Effector memory CD8-positive, alpha-beta T cell (primary cell): ENCODE measurements at regions not wholly inside any gene's neighbourhood (a gene's known extent, or its start where the extent isn't known, plus 50 kb on each side); places are given as distances from the start of the nearest gene placed in this dataset.

Source experiments
- ATAC-seq: fragments of 150-1000 bp; cut with Tn5 transposase; replicated peaks from 2 replicates; pipeline ENCODE4 v1.10.0; 2021; ENCODE audit warnings: mild to moderate bottlenecking, moderate library complexity
- DNase-seq, 3 experiments: peaks; one replicate each; pipeline ENCODE4 v3.0.0; 2021
- H3K27ac Mint-ChIP-seq, 2 donors: one replicate each; pipeline ENCODE4 v1.8.0; 2022; ENCODE audit warnings: mild to moderate bottlenecking in 2 of 2, mixed read lengths in 2 of 2, moderate library complexity in 2 of 2
- H3K27me3 Mint-ChIP-seq, 2 donors: one replicate each; pipeline ENCODE4 v1.8.0; 2022; ENCODE audit warnings: mixed read lengths in 2 of 2
- H3K36me3 Mint-ChIP-seq: one replicate; pipeline ENCODE4 v1.8.0; 2022; ENCODE audit warnings: mild to moderate bottlenecking, moderate library complexity, mixed read lengths; ENCODE audit not compliant: insufficient read depth
- H3K4me1 Mint-ChIP-seq, 2 donors: one replicate each; pipeline ENCODE4 v1.8.0; 2022; ENCODE audit warnings: low read depth in 2 of 2, mixed read lengths in 2 of 2
- H3K4me3 Mint-ChIP-seq, 2 donors: one replicate each; pipeline ENCODE4 v1.8.0; 2022; ENCODE audit warnings: mild to moderate bottlenecking in 2 of 2, mixed read lengths in 2 of 2, moderate library complexity in 2 of 2
- H3K9me3 Mint-ChIP-seq, 2 donors: one replicate each; pipeline ENCODE4 v1.8.0; 2022; ENCODE audit warnings: mixed read lengths in 2 of 2

GRCh38 chr6:108760126-108761050 is 87.8 kb upstream of the ARMC2 start:
- Mint-ChIP-seq H3K9me3 (no peaks in the 10 kb centered on the region), H3K4me3 (no peak overlapping the region), H3K36me3 (no peaks in the 10 kb centered on the region), H3K27ac (peak overlapping the region in 1 of 2 donors; percentile 21), H3K4me1 (peaks cover 3 to 5% of the 10 kb centered on the region in 2 donors), H3K27me3 (peaks cover 23 to 24% of the 10 kb centered on the region in 2 donors)
- DNase-seq (no peak), ATAC-seq (no peak)

- Mint-ChIP-seq H3K27ac (no peak overlapping the region), H3K4me3 (no peak overlapping the region), H3K9me3 (no peaks in the 10 kb centered on the region), H3K36me3 (no peaks in the 10 kb centered on the region), H3K27me3 (peaks cover 23 to 24% of the 10 kb centered on the region in 2 donors), H3K4me1 (peaks cover 3 to 5% of the 10 kb centered on the region in 2 donors)
- DNase-seq, result no peak
- no peak for ATAC-seq
These were observed 85.8 kb upstream of the ARMC2 start for GRCh38 chr6:108762394-108762793.

GRCh38 chr6:108763931-108764579 is 84.2 kb upstream of the ARMC2 start:
- Mint-ChIP-seq H3K27ac (no peak overlapping the region), H3K4me1 (peaks cover 8 to 10% of the 10 kb centered on the region in 2 donors), H3K27me3 (peaks cover 23 to 24% of the 10 kb centered on the region in 2 donors), H3K9me3 (no peaks in the 10 kb centered on the region), H3K36me3 (no peaks in the 10 kb centered on the region), H3K4me3 (no peak overlapping the region)
- no peak for ATAC-seq
- no peak for DNase-seq

GRCh38 chr6:108764580-108764950 is 83.7 kb upstream of the ARMC2 start:
- ATAC-seq (no peak), DNase-seq (no peak)
- H3K27me3 Mint-ChIP-seq, result peaks cover 23 to 24% of the 10 kb centered on the region in 2 donors
- no peaks in the 10 kb centered on the region for H3K9me3 Mint-ChIP-seq
- no peak overlapping the region for H3K4me3 Mint-ChIP-seq
- no peaks in the 10 kb centered on the region for H3K36me3 Mint-ChIP-seq
- peaks cover 8 to 10% of the 10 kb centered on the region in 2 donors for H3K4me1 Mint-ChIP-seq
- no peak overlapping the region for H3K27ac Mint-ChIP-seq

GRCh38 chr6:108765495-108765894 is 82.7 kb upstream of the ARMC2 start:
- Mint-ChIP-seq H3K27ac (no peak overlapping the region), H3K9me3 (no peaks in the 10 kb centered on the region), H3K4me3 (no peak overlapping the region), H3K27me3 (peaks cover 22 to 27% of the 10 kb centered on the region in 2 donors), H3K4me1 (peaks cover 8 to 10% of the 10 kb centered on the region in 2 donors), H3K36me3 (no peaks in the 10 kb centered on the region)
- DNase-seq, result no peak
- no peak for ATAC-seq

GRCh38 chr6:108766419-108766818 is 81.8 kb upstream of the ARMC2 start:
- Mint-ChIP-seq H3K4me1 (peaks cover 8 to 10% of the 10 kb centered on the region in 2 donors), H3K36me3 (no peaks in the 10 kb centered on the region), H3K4me3 (no peak overlapping the region), H3K27ac (peak overlapping the region; percentile 4 to 12), H3K27me3 (peaks cover 13 to 22% of the 10 kb centered on the region in 2 donors), H3K9me3 (no peaks in the 10 kb centered on the region)
- no peak for DNase-seq
- ATAC-seq, result no peak

- Mint-ChIP-seq H3K4me1 (peaks cover 8 to 10% of the 10 kb centered on the region in 2 donors), H3K9me3 (no peaks in the 10 kb centered on the region), H3K4me3 (no peak overlapping the region), H3K36me3 (no peaks in the 10 kb centered on the region), H3K27me3 (peaks cover 10 to 19% of the 10 kb centered on the region in 2 donors), H3K27ac (peak overlapping the region in 1 of 2 donors; percentile 12)
- ATAC-seq (no peak), DNase-seq (no peak)
These were observed 81.3 kb upstream of the ARMC2 start for GRCh38 chr6:108766886-108767285.

GRCh38 chr6:108767418-108768165 is 80.6 kb upstream of the ARMC2 start:
- DNase-seq, result no peak
- ATAC-seq, result no peak
- H3K36me3 Mint-ChIP-seq, result no peaks in the 10 kb centered on the region
- H3K4me1 Mint-ChIP-seq, result peaks cover 5 to 6% of the 10 kb centered on the region in 2 donors
- no peaks in the 10 kb centered on the region for H3K9me3 Mint-ChIP-seq
- H3K27ac Mint-ChIP-seq, result peak overlapping the region; percentile 12 to 15
- H3K4me3 Mint-ChIP-seq, result no peak overlapping the region
- H3K27me3 Mint-ChIP-seq, result peaks cover 10 to 19% of the 10 kb centered on the region in 2 donors

- peak overlapping the region in 1 of 2 donors; percentile 15 for H3K27ac Mint-ChIP-seq
These were observed 80.1 kb upstream of the ARMC2 start for GRCh38 chr6:108768166-108768555.

GRCh38 chr6:108768792-108769524 is 79.3 kb upstream of the ARMC2 start:
- H3K4me3 Mint-ChIP-seq, result no peak overlapping the region
- peak overlapping the region in 1 of 2 donors; percentile 15 for H3K27ac Mint-ChIP-seq
- H3K4me1 Mint-ChIP-seq, result peaks cover 5% of the 10 kb centered on the region in 2 donors
- H3K36me3 Mint-ChIP-seq, result no peaks in the 10 kb centered on the region
- ATAC-seq, result no peak
- DNase-seq, result no peak
- no peaks in the 10 kb centered on the region for H3K9me3 Mint-ChIP-seq
- peaks cover 0 to 15% of the 10 kb centered on the region in 2 donors for H3K27me3 Mint-ChIP-seq

More at GRCh38 chr6:108768166-108768555, 80.1 kb upstream of the ARMC2 start:
- Mint-ChIP-seq H3K4me1 (peaks cover 5% of the 10 kb centered on the region in 2 donors), H3K36me3 (no peaks in the 10 kb centered on the region), H3K27me3 (peaks cover 8 to 19% of the 10 kb centered on the region in 2 donors), H3K4me3 (no peak overlapping the region), H3K9me3 (no peaks in the 10 kb centered on the region)
- ATAC-seq (no peak), DNase-seq (no peak)

- DNase-seq (no peak), ATAC-seq (no peak)
- no peaks in the 10 kb centered on the region for H3K36me3 Mint-ChIP-seq
- no peak overlapping the region for H3K27ac Mint-ChIP-seq
- H3K4me3 Mint-ChIP-seq, result no peak overlapping the region
- H3K27me3 Mint-ChIP-seq, result peaks cover 0 to 10% of the 10 kb centered on the region in 2 donors
- peaks cover 5% of the 10 kb centered on the region in 2 donors for H3K4me1 Mint-ChIP-seq
- no peaks in the 10 kb centered on the region for H3K9me3 Mint-ChIP-seq
These were observed 76.8 kb upstream of the ARMC2 start for GRCh38 chr6:108771421-108771820.

GRCh38 chr6:108774555-108774954 is 73.7 kb upstream of the ARMC2 start:
- H3K4me3 Mint-ChIP-seq, result no peak overlapping the region
- no peak overlapping the region for H3K27ac Mint-ChIP-seq
- ATAC-seq (no peak), DNase-seq (no peak)
- H3K4me1 Mint-ChIP-seq, result no peaks in the 10 kb centered on the region
- no peaks in the 10 kb centered on the region for H3K36me3 Mint-ChIP-seq
- H3K27me3 Mint-ChIP-seq, result peaks cover 0 to 10% of the 10 kb centered on the region in 2 donors
- H3K9me3 Mint-ChIP-seq, result no peaks in the 10 kb centered on the region

- Mint-ChIP-seq H3K4me1 (peaks cover 5 to 9% of the 10 kb centered on the region in 2 donors), H3K27me3 (no peaks in the 10 kb centered on the region), H3K27ac (no peak overlapping the region), H3K9me3 (no peaks in the 10 kb centered on the region), H3K36me3 (no peaks in the 10 kb centered on the region), H3K4me3 (no peak overlapping the region)
- DNase-seq (no peak), ATAC-seq (no peak)
These were observed 70.7 kb upstream of the ARMC2 start for GRCh38 chr6:108777536-108777935.
